ENCODE measurements at regions not wholly inside any gene's neighbourhood (a gene's known extent, or its start where the extent isn't known, plus 50 kb on each side); places are given as distances from the start of the nearest gene placed in this dataset.
"Not testable (repeated sequence)": the region's sequence is repeated elsewhere in the genome, so short reads cannot be mapped to it uniquely, and the experiment has no call there.

GRCh38 chr7:13673290-13673689, 316.2 kb downstream of the ETV1 start:
- no peak for ATAC-seq (ENCODE audit: low read depth)
- H3K27ac Mint-ChIP-seq = no peak overlapping the region

DNA sequence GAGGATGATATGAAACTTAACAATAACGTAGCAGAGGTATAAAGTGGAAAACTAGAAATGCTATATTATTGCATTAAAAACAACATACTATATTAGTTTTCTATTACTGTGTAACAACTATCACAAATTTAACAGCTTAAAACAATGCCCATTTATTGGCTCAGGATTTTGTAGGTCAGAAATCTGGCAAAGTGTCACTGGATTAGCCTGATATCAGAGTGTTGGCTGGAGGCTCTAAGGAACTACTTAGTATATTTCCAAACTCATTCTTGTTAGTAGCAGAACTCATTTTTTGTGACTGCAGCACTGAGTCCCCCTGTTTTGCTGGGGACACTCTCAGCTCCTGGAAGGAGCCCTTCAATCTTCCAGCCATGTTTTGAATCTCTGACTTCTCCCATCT, 306.8 kb downstream of the ETV1 start:
- no peak overlapping the region for H3K4me3 Mint-ChIP-seq
- no peak for DNase-seq (ENCODE audit: low spot score in 2 of 2)
- no peak overlapping the region for H3K27ac Mint-ChIP-seq
- ATAC-seq (ENCODE audit: low read depth) = no peak
- H3K4me1 Mint-ChIP-seq = no peaks in the 10 kb centered on the region
- no peaks in the 10 kb centered on the region for H3K36me3 Mint-ChIP-seq
- peaks cover 1% of the 10 kb centered on the region for H3K9me3 Mint-ChIP-seq
- H3K27me3 Mint-ChIP-seq = no peaks in the 10 kb centered on the region

More at GRCh38 chr7:13673290-13673689, 316.2 kb downstream of the ETV1 start:
- Mint-ChIP-seq H3K9me3 (peaks cover 5% of the 10 kb centered on the region), H3K4me3 (no peak overlapping the region), H3K27me3 (no peaks in the 10 kb centered on the region), H3K36me3 (no peaks in the 10 kb centered on the region), H3K4me1 (no peaks in the 10 kb centered on the region)
- DNase-seq (ENCODE audit: low spot score in 2 of 2) = no peak

DNA sequence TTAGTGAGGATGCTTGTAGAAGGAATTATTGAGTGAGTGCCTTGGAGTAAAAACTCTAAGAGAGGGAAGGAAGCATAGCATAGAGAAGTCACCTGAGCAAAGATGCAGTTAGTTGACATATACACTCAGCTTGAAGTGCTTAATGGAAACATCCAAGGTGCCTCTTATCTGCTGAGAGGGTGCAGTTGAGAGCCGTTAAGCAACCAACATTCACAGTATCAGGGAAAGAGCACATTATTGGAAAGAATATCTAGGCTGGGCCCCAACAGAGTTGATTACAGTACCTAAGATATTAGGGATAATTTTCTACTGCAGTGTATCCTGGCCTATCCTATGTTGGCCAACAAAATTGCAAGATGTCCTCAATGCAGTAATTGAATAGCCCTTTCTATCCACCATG, 302.0 kb downstream of the ETV1 start:
- Mint-ChIP-seq H3K9me3 (no peaks in the 10 kb centered on the region), H3K4me3 (no peak overlapping the region), H3K36me3 (no peaks in the 10 kb centered on the region), H3K27me3 (no peaks in the 10 kb centered on the region), H3K4me1 (no peaks in the 10 kb centered on the region), H3K27ac (no peak overlapping the region)
- DNase-seq (ENCODE audit: low spot score in 2 of 2) (no peak), ATAC-seq (ENCODE audit: low read depth) (no peak)

GRCh38 chr7:13692548-13692947, 296.9 kb downstream of the ETV1 start:
- Mint-ChIP-seq H3K4me1 (no peaks in the 10 kb centered on the region), H3K9me3 (no peaks in the 10 kb centered on the region), H3K36me3 (no peaks in the 10 kb centered on the region), H3K27me3 (no peaks in the 10 kb centered on the region), H3K27ac (no peak overlapping the region), H3K4me3 (no peak overlapping the region)
- ATAC-seq (ENCODE audit: low read depth) (no peak), DNase-seq (ENCODE audit: low spot score in 2 of 2) (no peak)

DNA sequence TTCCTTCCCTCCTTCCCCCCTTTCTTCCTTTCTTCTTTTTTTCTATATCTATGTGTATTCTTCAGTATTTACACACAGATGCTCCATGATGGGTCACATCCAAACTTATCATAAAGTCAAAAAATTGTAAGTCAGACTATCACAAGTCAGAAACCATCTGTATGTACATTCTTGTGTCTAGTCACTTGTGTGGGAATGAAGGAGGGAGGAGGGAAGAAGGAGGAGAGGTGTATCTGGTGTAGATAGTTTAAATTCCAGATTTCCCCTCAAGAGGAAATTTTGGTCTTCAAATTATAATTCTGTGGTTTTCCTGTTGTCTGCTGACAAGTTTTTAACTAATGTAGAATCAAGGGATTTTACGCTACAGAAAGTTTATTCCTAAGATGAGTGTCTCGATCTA, 287.2 kb downstream of the ETV1 start:
- H3K4me3 Mint-ChIP-seq = no peak overlapping the region
- H3K9me3 Mint-ChIP-seq = no peaks in the 10 kb centered on the region
- no peaks in the 10 kb centered on the region for H3K4me1 Mint-ChIP-seq
- DNase-seq (ENCODE audit: low spot score in 2 of 2) (no peak), ATAC-seq (ENCODE audit: low read depth) (no peak)
- no peaks in the 10 kb centered on the region for H3K27me3 Mint-ChIP-seq
- H3K27ac Mint-ChIP-seq = no peak overlapping the region
- no peaks in the 10 kb centered on the region for H3K36me3 Mint-ChIP-seq

DNA sequence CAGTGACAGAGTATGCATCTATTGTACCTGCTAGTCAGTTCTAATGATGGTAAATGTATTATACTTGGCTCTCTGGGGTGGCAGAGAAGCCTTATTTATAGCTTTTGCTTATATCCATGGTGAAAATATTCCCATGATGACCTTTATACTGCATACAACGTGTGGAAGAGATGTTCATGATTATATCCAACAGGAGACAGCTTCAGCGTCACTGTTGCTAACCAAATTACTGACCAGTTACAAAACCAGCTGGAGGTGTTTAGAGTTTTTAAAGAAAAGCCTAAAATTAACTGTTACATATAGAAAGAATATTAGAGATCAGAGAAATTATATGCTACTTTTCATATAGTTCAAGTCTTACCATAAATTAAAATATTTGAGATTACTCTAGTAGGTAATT, 280.8 kb downstream of the ETV1 start:
- DNase-seq (ENCODE audit: low spot score in 2 of 2) (no peak), ATAC-seq (ENCODE audit: low read depth) (no peak)
- Mint-ChIP-seq H3K27ac (no peak overlapping the region), H3K27me3 (no peaks in the 10 kb centered on the region), H3K9me3 (peaks cover 2% of the 10 kb centered on the region), H3K4me3 (no peak overlapping the region), H3K4me1 (no peaks in the 10 kb centered on the region), H3K36me3 (no peaks in the 10 kb centered on the region)

DNA sequence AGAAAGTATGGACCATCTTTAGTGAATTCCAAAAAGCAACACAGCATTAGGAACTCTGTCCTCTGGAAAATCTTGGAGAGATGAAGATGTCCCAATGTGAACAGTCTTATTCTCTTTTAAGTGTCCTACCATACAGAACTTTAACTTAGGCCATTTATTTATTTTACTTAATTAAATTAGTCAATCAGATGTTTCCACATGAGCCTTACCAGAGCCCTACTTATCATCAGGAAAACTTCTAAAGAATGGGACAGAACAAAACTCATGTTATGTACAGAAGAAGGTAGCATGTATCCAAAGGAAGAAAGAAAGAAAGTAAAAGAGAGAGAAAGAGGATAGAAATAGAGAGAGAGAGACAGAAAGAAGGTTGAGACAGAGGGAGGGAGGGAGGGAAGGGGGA, 276.4 kb downstream of the ETV1 start:
- H3K36me3 Mint-ChIP-seq = no peaks in the 10 kb centered on the region
- H3K27ac Mint-ChIP-seq = no peak overlapping the region

DNA sequence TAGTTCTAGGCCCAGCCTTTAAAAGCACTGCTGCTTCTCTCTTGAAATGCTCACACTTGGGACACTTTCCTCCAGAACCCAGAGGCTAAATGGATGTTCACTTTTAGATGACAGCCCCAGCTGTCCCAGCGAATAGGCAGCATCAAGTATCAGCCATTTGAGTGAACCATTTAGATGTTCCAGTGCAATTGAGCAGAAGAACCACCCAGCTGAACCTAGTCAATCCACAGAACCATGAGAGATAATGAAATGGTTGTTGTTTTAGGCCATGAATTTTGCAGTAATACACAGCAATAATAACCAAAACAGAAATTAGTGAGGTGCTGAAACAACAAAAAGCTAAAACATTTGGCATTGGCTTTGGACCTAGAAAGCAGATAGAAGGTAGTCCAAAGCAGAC, 273.9 kb downstream of the ETV1 start:
- Mint-ChIP-seq H3K4me1 (no peaks in the 10 kb centered on the region), H3K27me3 (no peaks in the 10 kb centered on the region), H3K27ac (no peak overlapping the region), H3K36me3 (no peaks in the 10 kb centered on the region), H3K9me3 (peaks cover 4% of the 10 kb centered on the region), H3K4me3 (no peak overlapping the region)
- DNase-seq (ENCODE audit: low spot score in 2 of 2) (no peak), ATAC-seq (ENCODE audit: low read depth) (no peak)

More for the DNA sequence above, 276.4 kb downstream of the ETV1 start:
- H3K4me3 Mint-ChIP-seq = no peak overlapping the region
- ATAC-seq (ENCODE audit: low read depth) (no peak), DNase-seq (ENCODE audit: low spot score in 2 of 2) (no peak)
- H3K4me1 Mint-ChIP-seq = no peaks in the 10 kb centered on the region
- no peaks in the 10 kb centered on the region for H3K27me3 Mint-ChIP-seq
- H3K9me3 Mint-ChIP-seq = peaks cover 4% of the 10 kb centered on the region

DNA sequence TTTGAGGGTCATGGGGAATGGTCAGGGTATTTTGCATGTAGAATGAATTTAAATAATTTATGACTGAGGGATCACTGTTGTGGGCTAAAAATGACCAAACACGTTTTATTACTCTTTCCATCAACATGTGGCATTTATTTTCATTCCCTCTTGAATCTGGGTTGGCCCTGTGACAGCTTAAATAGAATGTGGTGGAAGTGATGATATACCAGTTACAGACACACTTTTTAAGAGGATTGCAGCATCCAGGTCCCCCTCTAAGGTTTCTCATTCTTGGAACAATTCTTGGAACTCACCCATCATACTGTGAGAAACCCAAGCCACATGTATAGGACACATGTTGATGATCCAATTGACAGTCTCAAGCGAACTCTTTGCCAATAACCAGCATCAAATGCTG, 272.4 kb downstream of the ETV1 start:
- Mint-ChIP-seq H3K36me3 (no peaks in the 10 kb centered on the region), H3K4me1 (no peaks in the 10 kb centered on the region), H3K27me3 (no peaks in the 10 kb centered on the region), H3K27ac (no peak overlapping the region), H3K4me3 (no peak overlapping the region), H3K9me3 (peaks cover 5% of the 10 kb centered on the region)
- DNase-seq (ENCODE audit: low spot score in 2 of 2) (no peak), ATAC-seq (ENCODE audit: low read depth) (no peak)

DNA sequence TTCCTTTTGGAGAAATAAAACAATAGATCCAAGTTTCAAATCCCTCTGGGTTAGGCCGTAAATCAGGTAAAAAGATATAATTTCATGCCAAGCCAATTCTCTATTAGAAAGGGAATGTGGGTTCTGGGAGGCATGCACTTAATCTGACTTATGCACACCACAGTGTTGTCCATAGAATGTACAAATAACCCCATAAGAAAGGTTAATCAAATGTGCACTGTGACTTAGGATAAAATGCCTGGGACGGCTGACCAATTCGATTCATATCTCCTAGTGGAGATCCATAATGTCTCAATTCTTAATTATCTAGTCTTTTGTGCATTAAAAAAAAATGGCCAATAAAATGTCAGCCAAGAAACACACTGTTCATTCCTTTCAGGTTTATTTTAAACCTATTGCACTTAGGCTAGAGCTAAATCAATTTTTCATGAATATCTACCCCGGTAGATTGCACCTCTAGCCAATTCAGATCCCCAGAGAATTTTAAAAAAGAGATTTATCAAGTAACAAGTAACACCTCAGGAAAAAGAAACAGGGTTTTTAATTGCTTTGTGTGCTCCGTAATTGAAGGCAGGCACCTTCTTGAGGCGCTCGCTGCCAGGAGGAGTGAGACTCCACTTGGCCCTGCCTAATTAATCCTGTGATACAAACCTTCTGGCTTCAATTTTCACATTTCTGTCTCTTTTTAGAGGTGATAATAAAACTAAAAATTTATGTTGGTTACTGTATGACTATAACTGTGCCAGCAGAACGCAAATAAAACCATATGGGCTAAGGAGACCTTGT, 265.1 kb downstream of the ETV1 start:
- no peaks in the 10 kb centered on the region for H3K4me1 Mint-ChIP-seq
- H3K27me3 Mint-ChIP-seq = no peaks in the 10 kb centered on the region
- H3K9me3 Mint-ChIP-seq = peaks cover 3% of the 10 kb centered on the region
- H3K36me3 Mint-ChIP-seq = no peaks in the 10 kb centered on the region
- H3K27ac Mint-ChIP-seq = no peak overlapping the region
- ATAC-seq (ENCODE audit: low read depth) (no peak), DNase-seq (ENCODE audit: low spot score in 2 of 2) (no peak)
- no peak overlapping the region for H3K4me3 Mint-ChIP-seq

GRCh38 chr7:13724977-13725566, 264.4 kb downstream of the ETV1 start:
- Mint-ChIP-seq H3K9me3 (peaks cover 3% of the 10 kb centered on the region), H3K27ac (no peak overlapping the region), H3K4me1 (no peaks in the 10 kb centered on the region), H3K4me3 (no peak overlapping the region), H3K36me3 (no peaks in the 10 kb centered on the region), H3K27me3 (no peaks in the 10 kb centered on the region)
- DNase-seq (ENCODE audit: low spot score in 2 of 2) (no peak), ATAC-seq (ENCODE audit: low read depth) (no peak)

DNA sequence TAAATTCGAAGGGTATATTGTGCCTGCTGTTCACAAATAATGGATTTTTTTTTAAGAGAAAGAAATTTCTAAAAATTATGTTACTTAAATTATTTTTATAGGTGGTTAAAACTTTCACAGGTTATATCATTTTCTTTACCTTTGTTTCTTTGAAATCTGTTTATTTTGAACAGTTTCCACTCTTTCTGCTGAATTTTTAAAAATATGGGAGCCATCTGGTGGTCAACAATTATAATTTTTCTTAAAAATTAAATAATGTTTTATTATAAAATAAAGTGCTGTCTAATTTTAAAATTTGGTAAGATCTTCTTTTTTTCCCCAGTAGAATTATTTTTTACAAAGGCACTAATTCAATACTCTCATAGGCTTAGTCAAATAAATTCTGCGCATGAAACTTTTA, 263.9 kb downstream of the ETV1 start:
- Mint-ChIP-seq H3K27me3 (no peaks in the 10 kb centered on the region), H3K4me3 (no peak overlapping the region)
- no peak for DNase-seq (ENCODE audit: low spot score in 2 of 2)

GRCh38 chr7:13727279-13727678, 262.2 kb downstream of the ETV1 start:
- Mint-ChIP-seq H3K9me3 (peaks cover 2% of the 10 kb centered on the region), H3K36me3 (no peaks in the 10 kb centered on the region), H3K27ac (no peak overlapping the region), H3K27me3 (no peaks in the 10 kb centered on the region), H3K4me1 (no peaks in the 10 kb centered on the region), H3K4me3 (no peak overlapping the region)
- DNase-seq (ENCODE audit: low spot score in 2 of 2) (no peak), ATAC-seq (ENCODE audit: low read depth) (no peak)

More for the DNA sequence above, 263.9 kb downstream of the ETV1 start:
- no peaks in the 10 kb centered on the region for H3K36me3 Mint-ChIP-seq
- ATAC-seq (ENCODE audit: low read depth) = no peak
- no peak overlapping the region for H3K27ac Mint-ChIP-seq
- peaks cover 3% of the 10 kb centered on the region for H3K9me3 Mint-ChIP-seq
- no peaks in the 10 kb centered on the region for H3K4me1 Mint-ChIP-seq

- Mint-ChIP-seq H3K9me3 (peaks cover 2% of the 10 kb centered on the region), H3K27ac (no peak overlapping the region), H3K27me3 (no peaks in the 10 kb centered on the region), H3K4me1 (no peaks in the 10 kb centered on the region), H3K36me3 (no peaks in the 10 kb centered on the region), H3K4me3 (no peak overlapping the region)
- ATAC-seq (ENCODE audit: low read depth) (no peak), DNase-seq (ENCODE audit: low spot score in 2 of 2) (no peak)
Observed at GRCh38 chr7:13727751-13728150, 261.7 kb downstream of the ETV1 start.

GRCh38 chr7:13728430-13728829, 261.0 kb downstream of the ETV1 start:
- not testable (repeated sequence) for H3K36me3 Mint-ChIP-seq; ATAC-seq (ENCODE audit: low read depth); DNase-seq (ENCODE audit: low spot score in 2 of 2); H3K27ac Mint-ChIP-seq; H3K27me3 Mint-ChIP-seq; H3K4me3 Mint-ChIP-seq; H3K9me3 Mint-ChIP-seq; H3K4me1 Mint-ChIP-seq

Data from memory B cell (primary cell).